Transverse colon (tissue), 4 donors: ENCODE measurements at regions not wholly inside any gene's neighbourhood (a gene's known extent, or its start where the extent isn't known, plus 50 kb on each side); places are given as distances from the start of the nearest gene placed in this dataset.

Source experiments
- DNase-seq: peaks from one replicate; pipeline ENCODE4 v3.0.0-alpha.2; 2019
- H3K27ac ChIP-seq, 4 donors: fragments of 200-600 bp; sonication (generic); 2 replicates each; pipeline ENCODE4 v1.5.1; 2016 to 2018; ENCODE audit warnings: inconsistent platforms in 4 of 4
- H3K27me3 ChIP-seq: fragments of 200-600 bp; sonication (generic); 2 replicates; pipeline ENCODE4 v1.5.1; 2017; ENCODE audit warnings: inconsistent platforms
- H3K36me3 ChIP-seq, 4 donors: fragments of 200-600 bp; sonication (generic); 2 replicates each; pipeline ENCODE4 v1.5.1; 2017 to 2019; ENCODE audit warnings: inconsistent platforms in 4 of 4
- H3K4me1 ChIP-seq, 4 donors: fragments of 200-600 bp; sonication (generic); 2 replicates each; pipeline ENCODE4 v1.5.1; 2017 to 2020; ENCODE audit warnings: inconsistent platforms in 4 of 4
- H3K4me3 ChIP-seq, 4 donors: fragments of 200-600 bp; sonication (generic); 1 replicate in 1 of 4; 2 replicates in 3 of 4; pipeline versions ENCODE4 v1.5.1 to v1.6.1; 2017 to 2019; ENCODE audit warnings: inconsistent platforms in 4 of 4
- H3K9me3 ChIP-seq, 2 donors: fragments of 200-600 bp; sonication (generic); 2 replicates each; pipeline ENCODE4 v1.5.1; 2017 to 2019; ENCODE audit warnings: inconsistent platforms in 2 of 2
- EP300 ChIP-seq: sonication (generic); formaldehyde crosslinking; IDR thresholded peaks from one replicate; pipeline ENCODE4 v1.6.1; 2017; ENCODE audit warnings: antibody characterized with exemption, low read depth
- POLR2A ChIP-seq: fragments of 450-650 bp; IDR thresholded peaks from one replicate; pipeline ENCODE4 v1.6.1; 2016; ENCODE audit warnings: antibody characterized with exemption, mild to moderate bottlenecking, moderate library complexity
- POLR2AphosphoS5 ChIP-seq, 3 donors: sonication (generic); formaldehyde crosslinking; IDR thresholded peaks; one replicate each; pipeline ENCODE4 v1.6.1; 2016; ENCODE audit warnings: antibody characterized with exemption in 3 of 3
- WGBS, 2 donors: methylation state at CpG; one replicate each; pipeline ENCODE4 v1.1.5; 2018; ENCODE audit warnings: low coverage in 1 of 2; 5-methylcytosine and 5-hydroxymethylcytosine counted together
- in situ Hi-C, 4 donors: fragments of 200-750 bp; cut with MboI; loops; one replicate each; pipeline versions ENCODE4 v1.15.0 to v1.15.1; 2017; ENCODE audit warnings: low sequenced_read_pairs in 3 of 4, low pct_ligation_motif_present in 1 of 4, low pct_unique_long_range_greater_than_20kb in 1 of 4
- intact Hi-C: fragments of 100-400 bp; cut with DNase I; formaldehyde crosslinking; loops from one replicate; pipeline ENCODE4 v1.15.1; 2023; ENCODE audit warnings: low total_unique reads
- TF ChIP-seq, protein P1 (sequence below), 5 experiments: fragments of 200-600 bp in 3 of 5; fragments of 450-650 bp in 2 of 5; sonication (generic) in 3 of 5; IDR thresholded peaks; 1 replicate in 2 of 5; 2 replicates in 3 of 5; pipeline ENCODE4 v1.5.1; 2016 to 2017; ENCODE audit warnings: antibody characterized with exemption in 5 of 5, inconsistent platforms in 3 of 5, mild to moderate bottlenecking in 2 of 5, moderate library complexity in 1 of 5

- Histone ChIP-seq H3K27me3 (no peaks in the 10 kb centered on the region), H3K36me3 (no peaks in the 10 kb centered on the region), H3K9me3 (no peaks in the 10 kb centered on the region), H3K27ac (no peak overlapping the region), H3K4me1 (no peaks in the 10 kb centered on the region), H3K4me3 (no peak overlapping the region)
- in situ Hi-C loops: no loop called here
- intact Hi-C loops: no loop called here
- TF ChIP-seq POLR2AphosphoS5 (IDR thresholded peaks at IDR 0.05) (no peak), POLR2A (no peak), EP300 (no peak)
- TF ChIP-seq, protein P1, sequence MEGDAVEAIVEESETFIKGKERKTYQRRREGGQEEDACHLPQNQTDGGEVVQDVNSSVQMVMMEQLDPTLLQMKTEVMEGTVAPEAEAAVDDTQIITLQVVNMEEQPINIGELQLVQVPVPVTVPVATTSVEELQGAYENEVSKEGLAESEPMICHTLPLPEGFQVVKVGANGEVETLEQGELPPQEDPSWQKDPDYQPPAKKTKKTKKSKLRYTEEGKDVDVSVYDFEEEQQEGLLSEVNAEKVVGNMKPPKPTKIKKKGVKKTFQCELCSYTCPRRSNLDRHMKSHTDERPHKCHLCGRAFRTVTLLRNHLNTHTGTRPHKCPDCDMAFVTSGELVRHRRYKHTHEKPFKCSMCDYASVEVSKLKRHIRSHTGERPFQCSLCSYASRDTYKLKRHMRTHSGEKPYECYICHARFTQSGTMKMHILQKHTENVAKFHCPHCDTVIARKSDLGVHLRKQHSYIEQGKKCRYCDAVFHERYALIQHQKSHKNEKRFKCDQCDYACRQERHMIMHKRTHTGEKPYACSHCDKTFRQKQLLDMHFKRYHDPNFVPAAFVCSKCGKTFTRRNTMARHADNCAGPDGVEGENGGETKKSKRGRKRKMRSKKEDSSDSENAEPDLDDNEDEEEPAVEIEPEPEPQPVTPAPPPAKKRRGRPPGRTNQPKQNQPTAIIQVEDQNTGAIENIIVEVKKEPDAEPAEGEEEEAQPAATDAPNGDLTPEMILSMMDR (IDR thresholded peaks at IDR 0.05): no peak
- DNase-seq: no peak
- 61 to 83% methylated on average over 2 to 3 of the region's 3 CpGs for WGBS, 2 donors
These were observed 240.6 kb upstream of the PDGFD start for GRCh38 chr11:104404231-104405175.

DNA sequence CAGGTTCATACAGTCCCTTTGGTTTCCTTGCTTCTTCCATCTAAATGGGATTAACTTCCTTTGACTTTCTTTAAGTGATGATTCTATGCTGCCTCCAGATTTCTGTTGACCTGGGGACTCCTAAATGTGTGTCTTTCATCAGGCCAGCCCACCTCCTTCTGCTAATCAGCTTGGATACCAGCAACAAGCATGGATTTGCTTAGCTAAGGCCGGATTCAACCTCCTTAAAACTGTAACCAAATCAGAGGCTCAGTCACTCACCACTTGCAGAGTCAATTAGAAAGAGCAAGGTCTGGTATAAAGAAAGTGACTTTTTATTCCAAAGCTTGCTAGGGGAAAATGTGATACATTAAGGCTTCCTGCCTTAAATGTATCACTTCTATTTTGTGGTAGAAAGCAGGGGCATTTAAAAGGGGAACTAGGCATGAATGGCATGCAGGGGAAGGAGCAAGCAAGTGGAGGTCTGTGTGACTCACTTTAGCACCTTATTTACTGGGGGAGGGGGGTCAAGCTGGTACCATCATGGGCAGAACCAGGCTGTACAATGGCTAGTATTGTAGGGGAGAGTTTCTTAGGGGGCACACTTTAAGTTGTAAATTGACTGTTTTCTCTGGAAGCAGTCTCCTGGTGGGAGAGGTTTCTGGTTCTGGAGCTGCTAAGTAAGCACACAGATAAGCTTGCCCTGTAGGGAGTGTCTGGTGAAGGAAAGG, 239.0 kb upstream of the PDGFD start:
- WGBS, 2 donors: 43 to 67% methylated on average over 1 of the region's 1 CpG
- no peaks in the 10 kb centered on the region for H3K36me3 ChIP-seq
- no peaks in the 10 kb centered on the region for H3K9me3 ChIP-seq
- DNase-seq: no peak
- H3K4me3 ChIP-seq: no peak overlapping the region
- intact Hi-C loops: no loop called here
- no peaks in the 10 kb centered on the region for H3K27me3 ChIP-seq
- H3K4me1 ChIP-seq: no peaks in the 10 kb centered on the region
- H3K27ac ChIP-seq: no peak overlapping the region
- TF ChIP-seq, protein P1 (IDR thresholded peaks at IDR 0.05): no peak
- no peak for TF ChIP-seq POLR2AphosphoS5 (IDR thresholded peaks at IDR 0.05)
- in situ Hi-C loops: no loop called here

- Histone ChIP-seq H3K9me3 (no peaks in the 10 kb centered on the region), H3K4me3 (no peak overlapping the region), H3K27me3 (no peaks in the 10 kb centered on the region), H3K36me3 (no peaks in the 10 kb centered on the region), H3K27ac (no peak overlapping the region), H3K4me1 (no peaks in the 10 kb centered on the region)
- TF ChIP-seq, protein P1 (IDR thresholded peaks at IDR 0.05): no peak
- TF ChIP-seq POLR2AphosphoS5 (IDR thresholded peaks at IDR 0.05) (no peak), POLR2A (no peak), EP300 (no peak)
- no peak for DNase-seq
- WGBS, 2 donors: 20 to 34% methylated on average over 1 of the region's 1 CpG
- intact Hi-C loops (no loop called here), in situ Hi-C loops (no loop called here)
These were observed 230.6 kb upstream of the PDGFD start for GRCh38 chr11:104394508-104394907.

GRCh38 chr11:104390651-104391050, 226.7 kb upstream of the PDGFD start:
- WGBS, 2 donors: 77 to 78% methylated on average over 4 of the region's 4 CpGs
- Histone ChIP-seq H3K4me3 (no peak overlapping the region), H3K27me3 (no peaks in the 10 kb centered on the region), H3K36me3 (no peaks in the 10 kb centered on the region), H3K27ac (no peak overlapping the region), H3K9me3 (no peaks in the 10 kb centered on the region), H3K4me1 (no peaks in the 10 kb centered on the region)
- in situ Hi-C loops (no loop called here), intact Hi-C loops (no loop called here)
- DNase-seq: no peak
- no peak for TF ChIP-seq POLR2A
- TF ChIP-seq POLR2AphosphoS5 (IDR thresholded peaks at IDR 0.05): no peak
- no peak for TF ChIP-seq EP300
- TF ChIP-seq, protein P1 (IDR thresholded peaks at IDR 0.05): no peak
